ENCODE measurements at regions not wholly inside any gene's neighbourhood (a gene's known extent, or its start where the extent isn't known, plus 50 kb on each side); places are given as distances from the start of the nearest gene placed in this dataset.
"Not testable (repeated sequence)": the region's sequence is repeated elsewhere in the genome, so short reads cannot be mapped to it uniquely, and the experiment has no call there.

DNA sequence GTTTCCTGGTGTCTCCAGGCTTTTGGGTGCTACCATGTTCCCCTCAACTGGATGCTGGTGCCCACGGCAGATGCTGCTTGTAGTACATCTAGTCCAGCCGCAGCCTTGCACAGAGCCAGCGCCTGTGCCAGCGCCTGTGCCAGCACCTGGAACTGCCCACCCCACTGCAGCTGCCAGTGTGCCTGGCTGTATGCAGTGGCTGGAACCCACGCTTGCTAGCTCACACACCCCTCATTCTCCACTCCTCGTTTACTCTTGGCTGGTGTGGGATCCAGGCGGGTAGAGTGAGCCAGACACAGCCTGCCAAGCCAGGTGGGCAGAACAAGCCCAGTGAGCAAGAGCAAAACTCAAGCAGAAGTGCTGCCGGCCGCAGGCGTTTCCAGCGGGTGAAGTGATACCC is 428.6 kb downstream of the SLITRK1 start:
- TF ChIP-seq, protein P1, sequence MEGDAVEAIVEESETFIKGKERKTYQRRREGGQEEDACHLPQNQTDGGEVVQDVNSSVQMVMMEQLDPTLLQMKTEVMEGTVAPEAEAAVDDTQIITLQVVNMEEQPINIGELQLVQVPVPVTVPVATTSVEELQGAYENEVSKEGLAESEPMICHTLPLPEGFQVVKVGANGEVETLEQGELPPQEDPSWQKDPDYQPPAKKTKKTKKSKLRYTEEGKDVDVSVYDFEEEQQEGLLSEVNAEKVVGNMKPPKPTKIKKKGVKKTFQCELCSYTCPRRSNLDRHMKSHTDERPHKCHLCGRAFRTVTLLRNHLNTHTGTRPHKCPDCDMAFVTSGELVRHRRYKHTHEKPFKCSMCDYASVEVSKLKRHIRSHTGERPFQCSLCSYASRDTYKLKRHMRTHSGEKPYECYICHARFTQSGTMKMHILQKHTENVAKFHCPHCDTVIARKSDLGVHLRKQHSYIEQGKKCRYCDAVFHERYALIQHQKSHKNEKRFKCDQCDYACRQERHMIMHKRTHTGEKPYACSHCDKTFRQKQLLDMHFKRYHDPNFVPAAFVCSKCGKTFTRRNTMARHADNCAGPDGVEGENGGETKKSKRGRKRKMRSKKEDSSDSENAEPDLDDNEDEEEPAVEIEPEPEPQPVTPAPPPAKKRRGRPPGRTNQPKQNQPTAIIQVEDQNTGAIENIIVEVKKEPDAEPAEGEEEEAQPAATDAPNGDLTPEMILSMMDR (conservative IDR thresholded peaks at IDR 0.05), result no peak
- no peak for TF ChIP-seq ZFX (IDR thresholded peaks at IDR 0.05)

DNA sequence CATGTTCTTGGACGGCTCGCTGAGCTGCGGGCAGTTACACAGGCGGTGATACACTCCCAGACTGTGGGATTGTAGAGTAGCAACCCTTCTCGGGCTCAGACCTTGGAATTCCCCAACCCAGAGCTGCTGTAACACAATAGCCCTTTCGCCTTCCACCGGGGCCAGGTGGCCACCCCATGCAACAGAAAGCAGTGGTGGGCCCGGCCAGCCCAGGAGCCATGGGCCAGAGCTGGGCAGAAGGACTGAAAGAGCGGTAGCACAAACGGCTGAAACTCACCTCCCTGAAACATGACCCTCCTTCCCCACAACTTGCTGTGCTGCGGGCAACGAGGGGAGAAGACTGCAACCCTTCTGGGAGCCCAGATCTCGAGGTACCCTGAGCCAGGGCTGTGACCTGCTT is 429.0 kb downstream of the SLITRK1 start:
- H3K27ac ChIP-seq, result no peak overlapping the region
- TF ChIP-seq, protein P1 (conservative IDR thresholded peaks at IDR 0.05), result no peak
- no peak for TF ChIP-seq ZFX (IDR thresholded peaks at IDR 0.05)

More for the DNA sequence above, 428.6 kb downstream of the SLITRK1 start:
- H3K27ac ChIP-seq, result no peak overlapping the region

DNA sequence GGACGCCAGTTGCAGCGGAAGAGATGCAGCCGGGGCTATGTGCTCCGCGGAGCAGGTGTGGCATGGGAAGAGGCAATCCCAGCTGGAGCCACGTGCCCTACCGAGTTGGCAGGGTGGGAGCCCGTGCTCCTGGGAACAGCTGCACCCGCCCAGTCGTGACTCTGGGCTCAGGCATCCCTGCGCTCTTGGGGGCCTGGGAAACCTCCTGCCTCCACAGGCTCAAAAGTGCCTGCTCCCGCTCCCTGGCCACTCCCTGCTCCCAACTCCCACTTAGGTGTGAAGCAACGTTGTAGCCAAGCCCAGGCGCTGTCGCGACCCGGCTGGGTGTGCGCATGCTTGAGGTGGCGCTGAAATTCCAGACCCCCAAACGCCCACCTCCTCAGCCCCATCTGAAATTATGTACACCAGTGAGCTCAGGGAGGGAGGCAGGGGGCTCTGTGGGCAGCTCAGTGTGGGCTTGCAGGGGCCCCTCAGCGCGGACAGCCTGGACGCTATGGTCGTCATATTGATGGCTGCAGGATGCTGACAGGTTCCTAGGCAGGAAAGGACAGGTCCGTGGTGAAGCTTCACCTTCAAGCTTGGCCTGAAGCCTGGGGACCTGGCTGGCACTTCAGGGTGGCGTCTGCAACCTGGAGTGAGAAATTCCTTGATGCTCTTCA is 429.9 kb downstream of the SLITRK1 start:
- no peak for TF ChIP-seq ZFX (IDR thresholded peaks at IDR 0.05)
- TF ChIP-seq, protein P1 (conservative IDR thresholded peaks at IDR 0.05), result no peak

DNA sequence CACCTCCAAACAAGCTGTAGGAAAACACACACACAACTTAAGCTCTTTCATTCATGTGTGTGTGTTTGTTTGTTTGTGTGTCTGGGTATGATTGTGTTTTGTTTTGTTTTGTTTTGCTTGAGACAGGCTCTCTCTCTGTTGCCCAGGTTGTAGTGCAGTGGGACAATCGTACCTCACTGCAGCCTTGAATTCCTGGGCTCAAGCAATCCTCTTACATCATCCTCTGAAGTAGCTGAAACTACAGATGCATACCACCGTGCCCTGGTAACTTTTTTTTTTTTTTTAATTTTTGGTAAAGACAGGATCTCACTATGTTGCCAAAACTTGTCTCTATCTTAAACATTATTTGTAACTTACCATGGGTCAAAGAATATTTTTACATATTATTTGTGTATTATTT is 431.7 kb downstream of the SLITRK1 start:
- TF ChIP-seq, protein P1 (conservative IDR thresholded peaks at IDR 0.05), result no peak
- no peak for TF ChIP-seq ZFX (IDR thresholded peaks at IDR 0.05)
- H3K27ac ChIP-seq, result no peak overlapping the region

More for the DNA sequence above, 429.9 kb downstream of the SLITRK1 start:
- H3K27ac ChIP-seq, result no peak overlapping the region

DNA sequence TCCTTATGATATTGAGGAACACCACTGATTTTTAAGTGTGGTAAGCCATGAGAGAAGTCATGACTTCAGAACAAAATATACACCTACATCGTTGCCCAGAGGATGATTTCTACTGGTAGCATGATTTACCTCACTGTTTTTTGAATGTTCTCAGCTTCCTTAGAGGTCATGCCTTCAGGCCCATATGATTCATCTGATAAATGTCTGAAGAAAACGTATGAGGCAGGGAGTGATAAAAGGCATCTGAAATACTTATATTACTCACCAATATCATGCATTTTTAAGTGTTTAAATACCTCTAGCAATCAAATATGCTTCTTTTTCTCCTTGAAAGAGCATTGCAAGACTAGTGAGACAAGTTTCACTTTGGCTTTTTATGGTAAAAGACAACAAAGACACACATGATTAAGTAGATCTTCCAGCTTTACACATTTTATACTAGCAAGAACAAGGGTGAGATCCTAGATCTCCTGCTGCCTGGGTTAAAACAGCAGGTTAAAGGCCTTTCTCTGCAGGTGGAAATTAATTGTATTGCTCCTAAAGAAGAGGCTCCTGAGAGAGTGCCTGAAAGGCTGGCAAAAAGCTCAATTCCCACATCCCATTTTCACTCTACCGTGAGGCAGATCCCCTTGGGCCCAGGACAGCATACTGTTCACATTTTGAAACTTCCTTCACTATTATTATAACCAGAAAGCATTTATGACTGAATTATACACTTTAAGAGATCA is 432.4 kb downstream of the SLITRK1 start:
- H3K27ac ChIP-seq, result no peak overlapping the region
- TF ChIP-seq, protein P1 (conservative IDR thresholded peaks at IDR 0.05), result no peak
- no peak for TF ChIP-seq ZFX (IDR thresholded peaks at IDR 0.05)

DNA sequence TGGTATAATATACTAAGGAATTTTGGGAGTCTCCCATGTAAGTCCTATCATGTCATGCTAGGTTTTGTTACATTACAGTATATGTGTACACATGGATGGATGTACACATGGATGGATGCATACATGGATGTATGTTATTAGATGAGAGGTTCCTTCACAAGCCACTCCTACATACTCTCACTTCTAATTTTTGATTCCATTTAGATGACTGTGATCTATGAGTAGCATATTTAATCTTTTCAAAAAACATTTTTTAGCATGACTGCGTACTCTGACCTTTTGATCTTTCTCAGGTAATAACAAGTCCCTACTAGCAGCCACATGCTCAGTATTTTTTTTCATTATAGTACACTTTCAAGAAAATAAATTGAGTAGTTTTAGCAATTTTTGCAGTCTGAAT is 441.8 kb downstream of the SLITRK1 start:
- no peak overlapping the region for H3K27ac ChIP-seq
- TF ChIP-seq, protein P1 (conservative IDR thresholded peaks at IDR 0.05), result no peak
- TF ChIP-seq ZFX (IDR thresholded peaks at IDR 0.05), result no peak

DNA sequence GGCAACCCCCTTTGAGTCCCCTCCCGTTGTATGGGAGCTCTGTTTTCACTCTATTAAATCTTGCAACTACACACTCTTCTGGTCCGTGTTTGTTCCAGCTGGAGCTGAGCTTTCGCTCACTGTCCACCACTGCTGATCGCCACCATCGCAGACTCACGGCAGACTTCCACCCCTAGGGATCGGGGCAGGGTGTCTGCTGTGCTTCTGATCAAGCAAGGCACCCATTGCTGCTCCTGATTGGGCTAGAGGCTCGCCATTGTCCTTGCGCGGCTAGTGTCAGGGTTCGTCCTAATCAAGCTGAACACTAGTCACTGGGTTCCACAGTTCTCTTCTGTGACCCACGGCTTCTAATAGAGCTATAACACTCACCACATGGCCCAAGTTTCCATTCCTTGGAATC is 442.8 kb downstream of the SLITRK1 start:
- H3K27ac ChIP-seq, result not testable (repeated sequence)
